Activated naive CD4-positive, alpha-beta T cell treated with anti-CD3 and anti-CD28 coated beads, Interleukin-2, amount 50 U/mL, for 16 hours (primary cell): ENCODE measurements at regions not wholly inside any gene's neighbourhood (a gene's known extent, or its start where the extent isn't known, plus 50 kb on each side); places are given as distances from the start of the nearest gene placed in this dataset.

ENCODE experiments used
- DNase-seq: peaks from one replicate; pipeline ENCODE4 v3.0.0-alpha.2; 2020

DNA sequence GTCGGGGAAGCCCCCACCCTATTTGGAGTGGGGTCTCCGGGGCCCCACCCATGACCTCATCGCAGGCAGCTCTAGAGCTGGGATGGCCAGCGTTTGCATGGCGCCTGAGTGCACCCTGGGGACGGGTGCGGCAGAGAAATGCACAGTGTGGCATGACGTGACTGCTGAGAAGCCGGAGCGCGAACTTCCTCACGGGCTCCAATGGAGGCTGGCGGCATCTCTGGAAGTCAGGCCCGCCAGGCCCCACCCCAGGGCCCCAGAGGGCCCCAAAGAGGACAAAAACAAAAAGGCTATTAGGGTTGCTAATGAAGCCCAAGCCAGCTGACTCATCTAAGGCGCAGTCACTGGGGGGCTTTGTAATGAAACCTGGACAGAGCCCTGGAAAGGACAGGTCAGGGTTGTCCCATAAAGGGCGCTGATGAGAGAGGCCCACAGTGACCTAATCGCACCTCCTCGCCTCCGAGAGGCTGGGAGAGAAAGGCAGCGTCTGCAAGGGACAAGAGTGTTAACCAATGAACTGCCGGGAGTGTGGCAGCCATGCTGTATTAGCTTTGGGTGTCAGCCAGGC is 86.0 kb upstream of the C1QTNF7 start:
- DNase-seq, result no peak

DNA sequence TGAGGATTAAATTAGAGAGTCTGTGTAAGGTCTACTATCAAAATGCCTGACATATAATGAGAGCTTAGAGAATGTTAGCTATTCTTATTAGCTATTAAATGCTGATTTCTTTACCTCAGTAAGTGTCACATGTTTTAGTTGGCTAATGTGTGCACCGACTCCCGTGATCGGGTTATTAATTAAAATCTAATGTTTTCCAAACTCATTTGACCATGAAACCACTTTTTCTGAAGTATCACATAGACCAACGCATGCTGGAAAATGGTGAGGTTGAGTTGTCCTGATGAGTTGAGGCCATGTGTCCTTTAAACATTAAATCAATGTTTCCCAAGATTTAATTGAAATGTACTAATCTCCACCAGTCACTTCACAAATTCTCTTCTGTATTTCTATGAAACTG is 84.8 kb upstream of the C1QTNF7 start:
- DNase-seq, result no peak

DNA sequence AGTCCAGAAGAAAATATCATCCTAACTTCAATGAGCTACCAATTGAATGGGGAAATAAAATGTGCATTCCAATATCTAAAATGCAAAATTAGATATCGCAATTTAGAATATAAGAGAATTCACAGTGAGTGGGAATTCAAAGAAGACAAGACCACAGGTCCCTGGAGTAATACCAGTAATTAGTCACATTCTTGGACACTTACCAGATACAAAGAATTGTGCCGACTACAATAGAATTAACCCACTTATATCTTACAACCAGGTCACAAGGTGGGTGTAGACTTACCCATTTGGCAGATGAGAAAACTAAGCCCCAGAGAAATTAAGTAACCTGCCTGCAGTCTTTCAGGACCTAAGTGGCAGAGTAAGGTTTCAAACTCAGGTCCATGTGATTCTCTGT is 84.3 kb upstream of the C1QTNF7 start:
- no peak for DNase-seq

DNA sequence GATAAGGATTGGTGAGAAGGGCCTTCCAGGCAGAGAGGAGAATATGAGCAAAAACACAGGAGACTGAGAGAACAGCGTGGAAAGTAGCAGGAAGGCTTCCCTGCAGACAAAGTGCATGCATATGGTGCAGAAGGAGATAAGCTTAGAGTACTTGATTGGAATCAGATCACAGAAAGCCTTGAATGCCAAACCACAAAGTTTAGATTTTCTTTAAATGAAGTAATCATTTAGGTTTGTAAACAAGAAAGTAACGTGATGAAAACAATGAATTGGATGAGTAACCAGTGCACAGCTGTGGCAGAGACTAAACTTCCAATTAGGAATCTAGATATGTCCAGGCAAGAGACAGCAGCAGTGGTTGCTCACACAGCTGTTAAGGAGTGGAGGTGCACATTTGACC is 83.8 kb upstream of the C1QTNF7 start:
- no peak for DNase-seq

DNA sequence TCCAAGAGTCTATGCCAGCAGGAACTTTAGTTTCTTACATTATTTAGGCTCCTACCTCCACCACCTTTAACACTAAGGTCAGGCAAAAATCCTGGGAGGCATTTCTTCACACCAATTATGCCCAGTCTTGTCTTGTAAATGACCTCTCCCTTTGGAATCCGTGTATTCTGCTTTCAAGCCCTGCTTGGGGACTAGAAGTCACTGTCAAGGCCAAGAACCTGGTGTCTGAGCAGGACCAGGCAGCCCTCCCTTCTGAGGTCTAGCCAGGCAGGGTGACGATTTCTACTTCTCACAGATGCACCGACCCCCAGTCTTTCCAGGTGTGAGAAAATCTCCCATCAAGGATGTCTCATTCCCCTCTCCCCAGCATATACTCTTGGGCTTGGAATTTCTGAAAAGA is 82.7 kb upstream of the C1QTNF7 start:
- DNase-seq, result no peak

DNA sequence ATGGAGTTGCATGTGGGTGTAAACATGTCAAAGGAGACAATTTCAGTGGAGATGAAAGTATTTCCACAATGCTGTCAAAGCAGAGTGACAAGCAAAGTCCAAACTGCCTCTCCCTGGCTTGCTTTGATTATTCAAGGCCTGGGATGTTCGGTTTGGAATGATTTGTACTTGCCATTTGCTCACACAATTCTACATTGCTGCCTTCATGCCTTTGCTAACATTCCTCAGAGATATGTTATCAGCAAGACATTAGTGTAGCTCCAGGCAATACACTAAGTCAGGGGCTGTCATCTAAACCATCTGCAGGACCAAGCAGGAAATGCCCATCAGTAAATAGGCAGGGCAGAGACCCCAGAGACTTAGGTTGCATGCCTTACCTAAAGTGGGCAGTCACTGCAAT is 79.6 kb upstream of the C1QTNF7 start:
- no peak for DNase-seq

DNA sequence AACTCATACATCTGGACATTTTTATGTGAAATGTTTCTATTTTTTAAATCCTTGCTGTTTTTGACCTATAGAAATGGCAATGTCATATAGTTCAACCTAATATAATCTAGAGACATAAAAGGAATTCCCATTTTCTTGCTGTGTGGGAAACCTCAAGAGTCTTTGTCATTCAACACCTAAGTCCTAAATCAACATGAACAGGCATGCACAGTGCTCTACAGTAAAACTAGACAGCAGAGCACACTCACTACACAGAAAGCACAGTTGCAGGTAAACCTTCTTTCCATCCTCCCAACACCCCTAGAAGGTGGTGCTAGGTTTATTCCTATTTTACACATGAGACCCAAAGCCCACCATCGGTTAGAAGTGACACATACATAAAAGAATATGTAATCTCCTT is 79.1 kb upstream of the C1QTNF7 start:
- DNase-seq, result no peak

DNA sequence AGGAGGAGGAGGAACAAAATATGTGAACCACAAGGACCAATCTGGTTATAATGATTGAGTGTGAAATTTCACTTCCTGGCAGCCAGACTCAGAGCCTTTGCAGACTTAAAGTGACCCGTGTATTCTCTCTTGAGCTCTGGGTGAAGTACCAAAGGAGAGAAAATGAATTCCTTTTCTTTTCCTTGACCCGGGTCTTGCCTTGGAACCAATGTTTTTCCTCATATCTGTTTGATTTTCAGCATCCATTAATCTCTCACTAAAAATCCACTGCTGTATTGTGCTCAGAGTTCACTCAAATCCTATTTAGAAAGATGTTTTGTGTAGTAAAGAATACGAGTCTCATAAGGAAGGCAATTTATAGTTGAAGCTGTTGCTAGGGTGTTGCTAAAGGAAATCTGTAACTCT is 78.3 kb upstream of the C1QTNF7 start:
- no peak for DNase-seq

DNA sequence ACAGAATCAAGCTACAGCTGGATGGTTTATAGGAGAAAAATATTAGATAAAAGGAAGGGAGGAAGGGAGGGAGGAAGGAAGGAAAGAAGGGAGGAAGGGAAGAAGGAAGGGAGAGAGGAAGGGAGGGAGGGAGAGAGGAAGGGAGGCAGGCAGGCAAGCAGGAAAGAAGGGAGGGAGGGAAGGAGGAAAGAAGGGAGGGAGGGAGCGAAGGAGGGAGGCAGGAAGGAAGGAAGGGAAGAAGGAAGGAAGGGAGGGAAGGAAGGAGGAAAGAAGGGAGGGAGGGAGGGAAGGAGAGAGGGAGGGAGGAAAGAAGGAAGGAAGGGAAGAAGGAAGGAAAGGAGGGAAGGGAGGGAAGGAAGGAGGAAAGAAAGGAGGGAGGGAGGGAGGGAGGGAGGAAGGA is 77.9 kb upstream of the C1QTNF7 start:
- DNase-seq, result no peak

DNA sequence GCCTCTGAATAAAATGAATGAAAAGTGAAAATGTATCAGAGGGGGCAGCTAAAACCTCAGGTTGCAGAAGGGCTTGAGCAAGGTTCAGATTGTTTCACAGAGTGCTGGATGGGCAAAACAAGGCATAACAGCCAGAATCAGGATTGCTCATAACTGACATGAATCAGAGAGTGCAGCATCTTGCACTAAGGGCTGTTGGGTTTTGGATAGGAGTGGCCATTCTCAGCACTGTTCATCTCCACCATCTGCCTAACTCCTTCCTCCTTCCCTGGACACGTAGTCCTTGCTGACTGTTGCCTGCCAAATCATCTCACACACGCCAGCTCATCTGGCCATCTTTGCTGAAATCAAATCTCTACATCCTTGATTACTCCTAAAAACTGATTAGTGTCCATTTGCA is 75.3 kb upstream of the C1QTNF7 start:
- DNase-seq, result no peak

DNA sequence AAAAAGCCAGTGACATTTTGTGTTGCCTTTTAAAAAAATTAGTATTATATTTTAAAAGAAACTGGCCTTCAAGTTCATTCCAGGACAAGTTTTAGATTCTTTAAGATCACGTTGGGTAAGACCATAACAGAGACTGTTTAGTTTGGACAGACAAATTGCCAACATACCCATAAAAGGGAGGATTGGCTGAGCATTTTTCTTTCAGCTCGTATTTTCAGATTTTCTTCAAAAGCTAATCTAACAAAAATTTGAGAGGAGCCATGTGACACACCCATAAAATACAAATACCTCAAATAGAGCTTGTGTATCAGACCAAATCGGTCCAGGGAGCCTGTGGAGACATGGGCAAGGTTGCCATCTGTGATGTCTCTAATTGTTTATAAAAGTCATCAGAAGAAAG is 74.6 kb upstream of the C1QTNF7 start:
- no peak for DNase-seq

DNA sequence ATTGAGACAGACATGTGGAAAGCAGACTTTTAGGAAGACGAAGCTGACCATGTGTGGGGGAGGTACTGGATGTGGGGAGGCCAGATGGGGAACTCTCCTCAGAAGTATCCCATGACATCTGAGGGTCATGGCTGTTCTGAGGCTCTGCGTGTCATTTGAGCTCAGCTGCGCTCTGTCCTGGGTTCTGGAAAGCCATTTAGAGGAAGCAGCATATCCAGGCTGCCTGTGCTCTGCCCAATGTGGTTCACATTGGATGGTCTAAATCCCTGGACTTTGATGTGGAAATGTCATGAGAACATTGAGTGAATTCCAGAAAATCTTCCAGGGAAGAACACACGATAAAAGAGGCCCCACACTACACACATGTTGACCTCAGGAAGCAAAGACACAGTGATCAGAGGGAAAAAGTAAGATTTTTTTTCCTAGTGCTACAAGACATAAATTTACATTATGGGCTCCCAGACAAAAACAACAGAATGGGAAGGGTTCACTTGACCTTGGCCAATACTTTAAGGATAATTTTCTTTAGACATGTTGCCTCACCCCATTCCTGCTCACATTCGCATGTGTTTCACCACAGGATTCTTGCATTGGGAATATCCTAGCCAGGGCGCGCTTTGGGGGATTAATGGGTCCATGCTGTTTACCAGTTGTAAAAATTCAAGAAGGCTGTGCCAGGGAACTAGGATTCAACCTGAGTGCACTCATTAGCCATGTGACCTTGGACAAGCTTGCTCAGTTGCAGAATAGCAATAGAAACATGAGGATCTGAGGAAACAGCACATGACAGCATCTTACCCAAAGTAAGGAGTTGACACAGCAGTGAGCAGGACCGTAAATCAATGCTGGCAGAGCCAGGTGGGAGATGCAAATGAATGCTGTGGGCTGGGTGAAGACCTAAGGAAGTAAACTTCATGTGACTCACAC is 73.2 kb upstream of the C1QTNF7 start:
- DNase-seq, result no peak

DNA sequence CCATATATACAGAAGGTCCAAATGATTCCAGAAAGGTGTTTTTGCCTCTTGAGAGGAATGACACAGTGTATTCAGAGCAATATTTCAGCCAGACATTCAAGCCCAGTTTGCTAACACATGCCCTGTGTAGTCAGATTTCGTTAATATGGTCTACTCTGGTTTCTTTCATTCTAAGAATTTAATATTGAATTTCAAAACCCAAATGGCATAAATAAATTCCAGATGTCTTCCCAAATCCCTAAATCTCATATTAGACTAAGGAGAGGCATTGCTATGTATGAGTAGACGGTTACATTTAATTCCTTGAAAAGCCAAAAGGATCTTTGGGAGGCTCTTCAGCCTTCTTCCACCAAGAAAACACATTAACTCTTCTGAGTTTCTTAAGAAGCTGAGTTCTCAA is 66.3 kb upstream of the C1QTNF7 start:
- no peak for DNase-seq

DNA sequence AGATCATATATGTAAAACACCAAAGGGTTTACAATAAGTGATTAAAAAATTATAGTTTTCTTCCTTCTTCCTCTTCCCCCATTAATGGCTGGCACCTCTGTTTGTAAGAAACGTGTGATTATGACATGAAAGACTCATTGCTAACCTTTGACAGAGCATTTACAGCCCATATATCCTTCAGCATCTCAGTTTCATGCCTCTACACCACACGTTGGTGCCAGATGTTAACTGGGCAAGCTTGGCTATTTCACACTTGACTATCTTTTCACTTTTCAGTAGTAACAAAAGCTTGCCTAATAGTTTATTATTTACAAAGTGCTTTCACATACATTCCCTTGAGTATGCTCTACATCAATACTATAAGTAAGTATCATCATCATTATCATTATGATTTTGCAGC is 65.3 kb upstream of the C1QTNF7 start:
- no peak for DNase-seq

DNA sequence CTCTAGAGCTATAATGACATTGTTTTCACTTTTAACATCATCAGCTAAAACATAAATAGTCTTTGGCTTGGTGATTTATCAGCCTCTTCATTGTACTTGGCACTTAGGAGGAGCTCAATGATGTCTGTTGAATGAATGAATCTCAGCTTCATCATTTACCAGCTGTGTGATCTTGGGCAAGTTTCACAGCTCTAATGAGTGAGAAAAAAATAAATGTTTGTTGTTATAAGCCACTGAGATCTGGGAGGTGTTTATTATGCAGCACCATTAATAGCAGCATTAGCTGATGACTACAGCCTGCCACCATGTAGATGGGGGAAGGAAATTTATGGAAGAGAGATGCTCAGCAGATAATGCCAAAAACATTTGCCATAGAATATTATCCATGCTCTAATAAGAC is 63.6 kb upstream of the C1QTNF7 start:
- DNase-seq, result no peak

DNA sequence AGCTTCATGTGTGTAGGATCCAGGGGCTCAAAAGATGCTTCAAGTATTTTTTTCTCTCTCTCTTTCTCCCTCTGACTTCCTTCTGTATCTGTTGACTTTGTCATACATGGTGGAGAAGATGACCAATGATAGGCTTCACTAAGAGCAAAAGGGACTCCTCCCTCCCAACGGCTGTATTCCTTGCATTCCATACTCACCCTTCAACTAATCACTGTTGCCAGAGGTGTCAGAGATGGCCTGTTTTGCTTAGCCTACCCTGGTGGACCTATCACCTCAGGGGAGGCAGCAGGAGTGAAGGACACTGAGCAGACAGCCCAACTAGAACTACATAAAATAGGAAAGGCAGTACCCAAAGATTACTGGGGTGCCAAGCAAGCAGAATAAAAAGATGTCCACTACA is 62.2 kb upstream of the C1QTNF7 start:
- no peak for DNase-seq

DNA sequence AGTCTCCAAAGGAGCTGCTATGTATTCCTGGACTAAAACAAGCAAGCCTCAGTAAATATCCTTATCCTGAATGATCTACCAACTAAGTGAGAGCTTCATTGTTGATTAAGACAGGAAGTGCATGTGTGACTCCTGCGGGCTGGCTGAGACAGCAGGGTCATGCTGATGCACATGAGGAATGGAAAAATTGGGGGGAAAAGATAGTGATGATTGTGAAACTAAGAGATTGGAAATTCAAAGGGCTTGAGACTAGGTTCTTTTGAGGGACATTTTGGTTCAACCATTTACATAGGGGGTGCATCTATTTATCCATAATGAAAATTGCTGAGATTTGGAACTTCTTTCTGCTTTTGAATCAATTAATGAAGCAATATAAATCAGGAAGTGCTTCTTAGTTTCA is 61.1 kb upstream of the C1QTNF7 start:
- no peak for DNase-seq

DNA sequence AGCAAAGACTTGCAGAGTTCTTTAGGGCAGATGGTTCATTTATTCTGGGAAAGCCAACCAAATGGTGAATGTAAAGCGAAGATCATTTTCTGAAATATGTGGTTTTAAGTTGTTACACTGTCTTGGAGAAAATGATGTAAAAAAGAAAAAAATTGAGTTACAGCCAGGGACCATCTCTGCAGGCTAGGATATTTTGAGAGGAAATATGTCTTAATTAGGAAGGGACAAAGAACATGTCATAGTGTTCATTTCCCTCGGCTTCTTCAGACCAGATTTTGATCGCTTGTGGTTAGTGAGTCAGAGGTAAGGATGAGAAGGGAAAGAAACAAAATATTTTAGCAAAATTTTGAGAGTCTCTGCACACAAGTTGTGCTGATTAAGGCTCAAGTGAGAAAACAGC is 59.0 kb upstream of the C1QTNF7 start:
- DNase-seq, result no peak

DNA sequence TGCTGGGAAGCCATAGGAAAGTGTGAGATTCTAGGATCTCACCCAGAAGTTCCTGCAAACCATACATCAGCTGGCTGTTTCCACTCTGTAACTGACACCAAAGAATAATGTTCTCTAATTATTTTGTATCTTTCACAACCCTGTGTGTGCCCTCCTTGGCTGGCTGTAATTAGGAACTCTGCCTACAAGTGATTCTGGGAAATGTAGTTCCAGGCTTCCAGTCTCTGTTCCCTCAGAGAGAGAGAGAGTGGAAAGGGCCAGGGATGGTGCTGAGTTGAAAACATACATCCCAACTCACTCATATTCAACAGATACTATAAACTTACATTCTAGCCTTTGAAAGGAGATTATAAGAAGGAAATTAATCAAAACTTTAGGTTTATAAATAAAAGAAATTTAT is 57.5 kb upstream of the C1QTNF7 start:
- no peak for DNase-seq

DNA sequence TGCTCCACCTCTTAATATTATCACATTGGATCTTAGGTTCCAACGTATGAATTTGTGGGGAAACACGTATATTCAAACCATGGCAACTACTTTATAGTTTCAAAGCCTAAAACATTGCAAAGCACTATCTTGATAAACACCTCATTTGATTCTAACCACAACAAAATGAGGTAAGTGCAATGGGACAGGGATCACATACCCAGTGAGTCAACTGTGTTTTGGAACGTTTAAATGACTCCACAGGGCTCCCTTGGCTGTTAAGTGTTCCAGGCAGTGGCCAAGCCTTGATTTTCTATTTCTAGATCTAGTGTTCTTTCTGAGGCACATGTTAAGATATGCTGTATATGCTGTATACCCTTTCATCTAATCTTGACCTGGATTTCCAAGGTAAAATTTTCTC is 54.5 kb upstream of the C1QTNF7 start:
- no peak for DNase-seq

DNA sequence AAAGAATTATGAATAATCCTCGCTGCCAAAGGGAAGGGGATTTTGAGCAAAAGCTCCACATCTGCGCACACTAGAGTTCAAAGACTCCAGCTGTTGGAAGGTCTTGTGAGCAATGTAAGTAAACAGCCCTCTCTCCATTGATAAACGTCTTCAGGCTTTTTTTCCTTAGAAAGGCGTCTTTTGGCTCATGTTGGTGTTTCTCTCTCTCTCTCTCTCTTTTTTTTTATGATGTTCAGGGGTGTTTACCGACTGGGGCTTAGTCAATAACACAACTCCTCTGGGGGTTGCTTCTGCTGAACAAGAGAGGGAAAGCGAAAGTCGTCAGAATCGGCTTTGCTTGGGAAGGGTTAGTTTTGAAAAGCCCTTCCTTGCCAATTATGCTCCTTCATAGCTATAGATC is 53.2 kb upstream of the C1QTNF7 start:
- no peak for DNase-seq

DNA sequence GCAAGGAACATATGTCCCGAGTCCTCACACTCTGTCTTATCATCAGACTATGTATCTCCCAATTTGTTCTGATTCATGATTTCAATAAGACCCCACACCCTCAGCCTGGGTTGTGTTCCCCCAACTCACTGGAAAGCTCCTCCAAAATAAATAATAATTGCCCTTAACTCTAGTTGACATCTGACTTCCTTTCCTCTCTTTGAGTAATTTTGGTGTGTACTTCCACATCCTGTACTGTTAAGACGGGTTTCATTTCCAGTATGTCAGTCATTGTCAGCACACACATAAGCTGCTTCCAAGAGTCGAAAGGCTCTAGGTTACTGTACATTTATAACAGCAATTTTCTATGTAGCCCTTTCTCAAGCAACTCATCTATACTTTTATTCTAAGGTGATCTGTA is 52.2 kb upstream of the C1QTNF7 start:
- no peak for DNase-seq

DNA sequence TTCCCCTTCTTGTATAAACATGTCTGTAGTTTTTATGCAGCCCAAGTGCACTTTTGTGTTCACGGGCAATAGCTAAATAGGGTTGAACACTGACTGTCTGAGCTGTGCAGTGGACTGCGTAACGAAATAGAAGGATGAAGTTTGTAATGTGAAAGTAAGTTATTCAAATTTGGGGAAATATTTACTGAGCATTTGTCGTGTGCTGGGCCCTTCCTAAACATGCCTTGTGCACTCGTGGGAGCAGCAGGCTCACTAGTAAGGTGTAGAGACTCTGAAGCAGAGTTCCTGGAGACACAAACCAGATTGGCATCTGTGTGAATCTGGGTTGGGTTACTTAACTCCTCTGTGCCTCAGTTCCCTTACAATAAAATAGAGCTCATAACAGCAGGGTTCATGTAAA is 51.7 kb upstream of the C1QTNF7 start:
- no peak for DNase-seq

DNA sequence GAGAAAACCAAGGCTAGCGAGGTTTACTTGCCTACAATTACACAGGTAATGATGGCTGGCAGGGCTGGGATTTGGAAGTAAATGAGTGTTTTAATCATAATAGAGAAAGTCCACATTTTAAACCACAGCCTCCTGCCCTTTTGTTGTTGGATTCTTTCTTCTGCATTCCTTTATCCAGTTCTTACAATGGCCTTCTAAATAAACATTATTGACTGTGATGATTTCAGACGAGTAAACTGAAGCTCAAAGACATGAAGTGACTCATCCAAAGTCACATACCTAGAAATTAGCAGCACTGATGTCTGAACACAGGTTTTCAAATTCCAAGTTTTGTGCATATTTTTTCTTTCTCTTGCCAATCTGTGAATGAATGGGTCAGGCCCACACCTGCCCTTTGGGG is 51.2 kb upstream of the C1QTNF7 start:
- no peak for DNase-seq
